ENCODE measurements at regions not wholly inside any gene's neighbourhood (a gene's known extent, or its start where the extent isn't known, plus 50 kb on each side); places are given as distances from the start of the nearest gene placed in this dataset.
"Not testable (repeated sequence)": the region's sequence is repeated elsewhere in the genome, so short reads cannot be mapped to it uniquely, and the experiment has no call there.

- DNase-seq = no peak
Measured at GRCh38 chrX:122591546-122591945, 592.5 kb upstream of the GRIA3 start.

DNA sequence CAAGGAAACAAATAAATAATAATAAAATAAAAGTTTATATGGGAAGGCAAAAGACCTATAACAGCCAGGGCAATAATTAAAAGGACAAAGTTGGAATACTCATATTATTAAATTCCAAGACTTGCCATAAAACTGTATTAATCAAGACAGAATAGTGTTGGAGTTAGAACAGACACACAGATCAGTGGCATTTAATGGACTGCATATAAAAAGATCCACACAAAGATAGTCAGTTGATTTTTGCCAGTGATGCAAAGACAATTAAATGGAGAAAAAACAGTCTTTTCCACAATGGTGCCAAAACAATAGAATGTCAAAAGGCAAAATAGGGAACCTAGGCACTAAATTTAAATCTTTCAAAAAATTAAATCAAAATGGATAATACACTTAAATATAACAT is 587.1 kb upstream of the GRIA3 start:
- DNase-seq = no peak

GRCh38 chrX:122622795-122623194 is 561.3 kb upstream of the GRIA3 start:
- no peak for DNase-seq

DNA sequence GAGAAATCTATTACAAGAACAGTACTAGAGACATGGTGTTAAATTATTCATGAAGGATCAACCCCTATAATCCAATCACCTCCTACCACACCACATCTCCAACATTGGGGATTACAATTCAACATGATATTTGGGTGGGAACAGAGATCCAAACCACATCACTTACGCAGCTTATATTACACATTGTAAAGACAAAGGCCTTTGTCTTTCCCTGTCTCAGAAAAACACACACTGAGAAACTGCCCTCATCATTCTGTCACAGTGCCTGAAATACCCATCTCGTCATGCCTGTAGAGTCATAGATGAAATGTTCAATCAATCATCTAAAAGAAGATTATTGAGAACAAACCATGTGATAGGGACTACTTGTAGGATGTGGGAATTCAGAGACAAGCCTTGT is 558.8 kb upstream of the GRIA3 start:
- DNase-seq = no peak

DNA sequence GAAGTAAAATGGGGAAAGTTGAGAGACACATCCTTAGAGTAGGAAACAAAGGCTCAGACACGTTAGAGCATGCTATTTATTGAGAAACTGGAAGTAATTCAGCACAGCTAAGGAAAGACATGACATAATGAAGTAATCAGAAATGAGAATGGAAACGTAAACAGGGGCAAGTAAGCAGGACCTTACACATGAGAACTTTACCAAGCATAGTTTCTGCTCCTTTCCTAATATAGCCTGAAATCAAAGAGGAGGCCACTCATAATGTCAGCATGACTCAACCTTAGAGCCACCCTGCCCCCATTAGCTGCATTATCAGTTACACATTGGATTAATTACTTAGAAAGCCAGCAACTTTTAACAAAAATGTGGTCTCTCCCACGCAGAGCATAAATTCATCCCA is 558.3 kb upstream of the GRIA3 start:
- DNase-seq = no peak

DNA sequence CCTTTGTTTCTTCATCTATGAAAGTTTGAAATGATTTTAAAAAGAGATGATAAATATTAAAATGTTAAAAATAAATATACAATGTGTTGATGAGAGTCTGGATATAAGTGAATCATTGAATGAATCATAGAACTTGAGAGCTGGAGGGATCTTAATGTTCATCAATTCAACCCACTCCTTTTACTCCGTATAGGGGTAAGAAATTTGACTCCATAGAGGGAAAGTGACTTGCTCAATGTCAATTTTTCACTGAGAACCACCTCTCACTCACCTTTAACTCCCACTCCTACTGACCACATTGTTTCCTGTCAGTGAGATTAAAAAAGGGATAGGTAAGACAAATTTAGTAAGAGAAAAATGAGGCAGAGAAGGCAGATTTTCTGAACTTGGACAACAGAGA is 557.2 kb upstream of the GRIA3 start:
- no peak for DNase-seq

GRCh38 chrX:122641136-122641535 is 542.9 kb upstream of the GRIA3 start:
- no peak for DNase-seq

- DNase-seq = no peak
Measured at GRCh38 chrX:122641826-122642225, 542.3 kb upstream of the GRIA3 start.

GRCh38 chrX:122655256-122655655 is 528.8 kb upstream of the GRIA3 start:
- DNase-seq = not testable (repeated sequence)

GRCh38 chrX:122666601-122667000 is 517.5 kb upstream of the GRIA3 start:
- DNase-seq = no peak

DNA sequence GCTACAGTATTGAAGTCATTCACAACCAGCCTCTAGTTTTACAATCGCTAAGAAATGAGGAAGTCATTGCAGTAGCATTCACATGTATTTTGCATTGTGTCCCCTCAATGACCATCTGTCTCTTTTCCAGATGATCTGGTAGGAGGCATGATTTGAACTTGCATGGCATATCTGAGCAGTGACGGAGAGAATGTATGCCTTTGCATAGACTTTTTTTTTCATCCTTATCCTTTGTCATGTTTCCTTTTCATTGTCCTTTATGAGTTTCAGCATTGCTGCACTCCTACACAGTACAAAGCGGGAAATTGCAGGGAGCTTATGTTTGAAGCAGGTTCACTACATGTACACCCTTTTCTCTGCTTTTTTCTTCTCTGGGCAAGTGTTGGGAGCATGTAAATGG is 516.4 kb upstream of the GRIA3 start:
- no peak for DNase-seq

GRCh38 chrX:122703762-122704161 is 480.3 kb upstream of the GRIA3 start:
- DNase-seq = no peak

- DNase-seq = no peak
Measured at GRCh38 chrX:122739770-122740169, 444.3 kb upstream of the GRIA3 start.

GRCh38 chrX:122770581-122770980 is 413.5 kb upstream of the GRIA3 start:
- no peak for DNase-seq

- no peak for DNase-seq
Measured at GRCh38 chrX:122771933-122772332, 412.1 kb upstream of the GRIA3 start.

- peak in 1 of 2 experiments; percentile 10 for DNase-seq
Measured at GRCh38 chrX:122777766-122778165, 406.3 kb upstream of the GRIA3 start.

DNA sequence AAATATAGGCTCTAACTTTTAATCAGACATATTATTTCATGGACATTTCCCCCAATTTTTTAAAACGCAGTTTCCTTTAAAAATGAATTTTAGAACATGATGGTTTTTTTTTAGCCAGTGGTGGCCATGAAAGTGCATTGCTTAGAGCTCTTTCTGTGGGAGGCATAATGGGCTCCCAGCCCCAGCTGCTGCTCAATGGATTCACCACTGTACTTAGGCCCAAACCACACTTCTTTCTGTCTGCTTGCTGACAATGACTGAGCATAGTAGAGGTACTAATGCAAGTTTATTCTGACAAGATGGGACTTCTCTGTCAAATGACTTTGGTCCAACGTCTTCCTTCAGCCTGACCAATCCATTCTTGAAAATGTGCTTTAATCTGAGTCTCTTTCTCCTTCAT is 400.2 kb upstream of the GRIA3 start:
- no peak for DNase-seq

DNA sequence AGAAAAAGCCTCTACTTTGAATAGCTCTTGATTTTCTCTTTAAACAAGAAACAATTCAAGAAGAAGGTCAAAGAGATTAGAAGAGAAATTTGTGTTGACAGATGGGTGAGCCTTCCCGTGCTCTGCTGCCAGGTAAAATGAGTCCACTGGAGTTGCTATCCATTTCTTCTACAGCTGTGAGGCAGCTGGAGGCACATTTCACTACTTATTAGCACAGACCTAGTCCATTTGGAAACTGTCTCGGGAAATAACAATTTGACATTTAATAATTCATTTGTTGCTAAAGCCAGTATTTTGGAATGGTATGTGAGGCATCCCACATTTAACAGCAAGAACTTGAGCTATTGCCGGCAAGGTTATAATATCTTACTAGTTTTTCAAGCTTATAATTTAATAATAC is 396.8 kb upstream of the GRIA3 start:
- DNase-seq = no peak

- DNase-seq = no peak
Measured at GRCh38 chrX:122788216-122788615, 395.9 kb upstream of the GRIA3 start.

- no peak for DNase-seq
Measured at GRCh38 chrX:122790376-122791095, 393.5 kb upstream of the GRIA3 start.

DNA sequence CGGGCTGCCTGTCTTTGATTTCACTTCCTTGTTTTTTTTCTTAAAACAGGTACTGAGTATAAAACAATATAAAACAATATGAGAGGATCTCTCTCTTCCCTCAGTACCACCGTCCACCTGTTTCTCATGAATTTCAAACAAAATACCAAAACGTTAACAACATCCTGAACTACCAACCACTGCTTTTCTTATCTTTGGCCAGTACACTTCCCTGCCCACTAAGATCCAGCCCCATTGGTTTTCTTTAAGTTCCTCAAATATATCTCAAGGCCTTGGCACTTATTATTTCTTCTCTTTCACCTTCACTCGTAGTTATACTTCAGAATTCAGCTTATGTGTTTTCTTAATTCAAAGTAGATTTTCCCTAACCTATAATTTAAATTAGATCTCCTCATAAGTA is 370.2 kb upstream of the GRIA3 start:
- no peak for DNase-seq

- DNase-seq = no peak
Measured at GRCh38 chrX:122816288-122816687, 367.8 kb upstream of the GRIA3 start.

GRCh38 chrX:122817321-122817955 is 366.6 kb upstream of the GRIA3 start:
- no peak for DNase-seq

- DNase-seq = no peak
Measured at GRCh38 chrX:122818068-122818467, 366.0 kb upstream of the GRIA3 start.

DNA sequence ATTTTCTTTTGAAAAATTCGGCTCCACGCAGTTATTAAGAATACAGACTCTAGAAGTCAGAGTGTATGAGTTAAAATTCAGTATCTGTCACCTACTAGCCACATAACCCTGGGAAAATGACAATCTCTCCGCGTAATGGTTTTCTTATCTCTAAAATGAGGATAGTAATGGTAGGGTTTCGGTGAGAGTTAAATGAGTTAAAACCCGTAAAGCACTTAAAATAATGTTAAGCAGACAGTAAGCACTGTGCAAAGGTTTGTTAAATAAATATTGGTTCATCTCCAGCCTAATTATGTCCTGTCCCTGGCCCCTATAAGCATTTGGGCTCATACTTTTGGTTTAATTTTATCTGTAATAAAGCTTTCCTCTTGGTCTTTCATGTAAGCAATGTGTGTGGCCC is 350.8 kb upstream of the GRIA3 start:
- no peak for DNase-seq
